ACHN (cell line): ENCODE measurements at regions not wholly inside any gene's neighbourhood (a gene's known extent, or its start where the extent isn't known, plus 50 kb on each side); places are given as distances from the start of the nearest gene placed in this dataset.
A peak's percentile ranks its signal among the peaks of the same experiment; 100 is the strongest.

Experiments
- DNase-seq: peaks from one replicate; pipeline ENCODE4 v3.0.0-alpha.2; 2015
- in situ Hi-C: cut with HindIII; loops from 2 replicates; pipeline ENCODE4 v1.10.0; 2017; ENCODE audit warnings: low sequenced_read_pairs, low pct_ligation_motif_present, low pct_unique_long_range_greater_than_20kb

DNA sequence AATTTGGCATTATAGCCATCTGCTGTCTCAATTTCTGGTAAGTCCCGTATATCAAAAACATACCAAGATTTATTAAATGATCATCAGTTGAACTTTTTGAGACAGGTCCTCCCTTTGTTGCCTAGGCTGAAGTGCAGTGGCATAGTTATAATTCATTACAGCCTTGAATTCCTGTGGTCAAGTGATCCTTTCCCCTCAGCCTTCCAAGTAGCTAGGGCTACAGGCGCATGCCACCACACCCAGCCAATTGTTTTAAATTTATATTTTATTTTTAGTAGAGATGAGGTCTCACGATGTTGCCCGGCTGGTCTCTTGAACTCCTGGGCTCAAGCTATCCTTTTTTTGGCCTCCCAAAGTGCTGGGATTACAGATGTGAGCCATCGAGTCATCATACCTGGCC lies 418.9 kb downstream of the ARHGEF28 start:
- in situ Hi-C loops, result no loop called here
- DNase-seq, result no peak

GRCh38 chr5:74042959-74043358 lies 417.0 kb downstream of the ARHGEF28 start:
- in situ Hi-C loops, result no loop called here

GRCh38 chr5:74042559-74042958 lies 416.6 kb downstream of the ARHGEF28 start:
- in situ Hi-C loops, result no loop called here
- DNase-seq, result no peak

More at GRCh38 chr5:74042959-74043358, 417.0 kb downstream of the ARHGEF28 start:
- peak; percentile 78 for DNase-seq

- in situ Hi-C loops, result no loop called here
- DNase-seq, result no peak
Measured at GRCh38 chr5:74041913-74042312, 415.9 kb downstream of the ARHGEF28 start.

DNA sequence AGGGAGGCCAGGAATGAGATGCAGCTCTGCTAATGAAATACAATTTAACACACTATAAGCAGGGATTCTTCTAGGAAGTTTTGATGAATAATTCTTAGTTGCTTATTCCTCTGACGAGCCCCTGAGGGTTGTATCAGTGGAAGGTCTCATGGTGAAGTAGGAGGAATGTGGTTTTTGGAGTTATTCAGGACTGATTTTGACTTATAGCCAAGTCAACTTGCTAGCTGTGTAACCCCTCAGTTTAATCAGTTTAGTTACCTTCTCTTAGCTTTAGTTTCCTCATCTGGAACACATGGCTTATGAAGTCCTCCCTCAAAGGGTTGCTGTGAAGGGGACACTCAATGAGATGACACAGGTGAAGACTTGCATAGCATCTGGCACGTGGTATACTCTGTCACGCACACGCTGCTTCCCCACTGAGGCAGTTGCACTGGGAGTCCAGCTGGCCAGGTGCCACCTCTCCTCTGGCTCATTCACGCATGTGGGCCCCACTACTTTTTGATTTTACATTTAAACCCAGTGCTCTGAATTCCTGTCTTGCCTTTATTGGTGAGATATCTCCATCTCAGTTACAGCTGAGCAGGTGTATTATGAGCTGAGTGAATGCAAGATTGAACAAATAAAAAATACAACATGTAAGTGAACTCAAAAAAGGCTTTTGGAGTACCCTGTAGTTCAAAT lies 415.0 kb downstream of the ARHGEF28 start:
- in situ Hi-C loops, result no loop called here
- no peak for DNase-seq

DNA sequence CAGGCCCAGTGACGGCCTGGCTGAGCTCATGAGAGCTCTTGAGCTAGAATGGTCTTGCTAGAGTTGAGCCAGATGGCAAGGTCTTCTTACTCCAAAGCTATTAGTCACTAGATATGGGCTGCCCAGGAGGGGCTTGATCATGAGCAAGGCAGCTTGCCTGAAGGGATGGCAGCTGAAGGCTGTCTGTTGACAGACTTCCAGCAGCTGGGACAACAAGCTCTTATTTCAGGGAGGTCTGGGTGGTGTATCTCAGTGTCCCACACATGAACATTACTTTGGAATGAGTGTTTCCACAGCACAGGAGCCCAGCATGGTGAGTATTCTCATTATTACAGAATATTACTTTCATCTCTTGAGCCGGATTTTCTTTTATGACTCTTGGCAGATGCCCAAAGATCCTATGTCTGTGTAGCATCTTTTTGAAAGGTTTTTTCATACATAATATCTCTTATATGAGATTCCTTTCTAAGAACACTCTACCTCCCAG lies 414.1 kb downstream of the ARHGEF28 start:
- in situ Hi-C loops, result no loop called here

DNA sequence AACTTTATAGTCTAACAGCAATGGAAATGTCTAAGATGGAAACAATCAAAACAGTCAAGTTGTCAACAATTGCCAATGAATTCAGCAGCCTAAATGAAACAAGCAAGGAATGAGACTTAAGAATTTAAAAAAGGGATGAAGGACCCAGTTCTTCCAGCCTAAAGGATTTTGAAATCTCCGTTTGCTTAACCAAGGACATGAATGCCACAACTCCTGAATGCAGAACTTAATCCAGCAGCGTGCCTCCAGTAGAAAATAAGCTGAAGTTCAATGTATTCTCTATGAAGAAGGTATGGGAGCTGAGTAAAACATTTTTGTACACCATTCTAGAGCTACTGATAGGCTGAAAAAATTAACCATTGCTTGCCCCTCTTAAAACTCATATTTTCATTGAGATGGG lies 411.3 kb downstream of the ARHGEF28 start:
- no peak for DNase-seq
- in situ Hi-C loops, result no loop called here

More for the DNA sequence above, 414.1 kb downstream of the ARHGEF28 start:
- no peak for DNase-seq

- peak; percentile 67 for DNase-seq
- in situ Hi-C loops, result no loop called here
Measured at GRCh38 chr5:74035521-74035937, 409.5 kb downstream of the ARHGEF28 start.

DNA sequence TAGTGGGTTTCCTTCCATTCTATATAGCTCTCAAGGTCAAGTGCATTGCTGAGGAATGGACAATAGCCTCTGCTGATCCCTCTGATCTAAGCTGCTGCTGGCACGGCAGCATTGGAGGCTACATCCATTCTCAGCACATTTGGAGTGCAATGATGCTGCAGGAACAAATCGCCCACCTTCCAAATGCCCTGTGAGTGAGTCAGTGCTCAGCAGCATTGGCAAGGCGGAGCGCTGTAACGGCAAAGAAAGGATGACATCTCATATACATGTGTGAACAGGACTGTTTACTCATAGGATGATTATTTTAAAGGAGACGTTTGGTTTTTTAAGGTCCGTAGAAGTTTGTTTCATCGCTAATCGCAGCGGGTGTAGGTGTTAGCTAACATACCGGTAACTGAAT lies 408.7 kb downstream of the ARHGEF28 start:
- DNase-seq, result peak; percentile 78
- in situ Hi-C loops, result no loop called here

GRCh38 chr5:74032617-74033016 lies 406.6 kb downstream of the ARHGEF28 start:
- in situ Hi-C loops, result no loop called here
- no peak for DNase-seq

- in situ Hi-C loops, result no loop called here
- no peak for DNase-seq
Measured at GRCh38 chr5:74031536-74031935, 405.5 kb downstream of the ARHGEF28 start.

DNA sequence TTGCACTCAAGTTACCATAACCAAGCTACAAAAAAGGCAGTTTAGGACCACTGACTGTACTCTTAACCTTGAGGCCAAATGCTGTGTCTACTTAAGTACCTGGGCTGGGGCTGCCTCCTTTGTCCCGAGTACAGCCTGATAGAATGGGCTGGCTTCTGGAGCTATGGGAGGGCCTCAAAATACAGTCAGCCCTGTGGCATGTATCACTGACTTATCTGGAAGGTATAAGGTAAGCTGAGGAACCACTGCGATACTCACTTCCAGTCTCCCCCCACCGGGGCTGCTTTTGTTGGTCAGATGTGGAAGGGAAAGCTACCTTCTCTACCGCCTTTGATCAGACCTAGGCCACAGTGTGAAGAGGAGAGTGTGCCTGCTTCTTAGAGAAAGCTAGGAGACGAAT lies 404.8 kb downstream of the ARHGEF28 start:
- in situ Hi-C loops, result no loop called here

DNA sequence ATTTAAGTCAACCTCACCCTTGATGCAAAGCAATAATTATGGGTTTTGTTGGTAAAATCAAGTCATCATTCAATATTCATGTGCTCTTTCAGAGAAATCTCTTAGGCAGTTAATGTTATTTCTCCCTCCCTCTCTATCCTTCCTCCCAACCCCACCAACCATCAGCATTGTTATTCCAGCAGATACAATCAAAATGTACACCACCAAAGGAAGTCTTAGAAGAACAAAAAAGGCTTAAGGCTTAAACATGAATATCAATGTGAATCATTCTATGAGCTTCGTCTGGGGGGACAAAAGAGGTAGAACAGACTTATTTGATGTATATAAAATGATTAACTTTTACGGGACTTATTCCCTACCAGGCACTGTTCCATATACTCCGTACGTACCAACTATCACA lies 404.4 kb downstream of the ARHGEF28 start:
- DNase-seq, result no peak
- in situ Hi-C loops, result no loop called here

More for the DNA sequence above, 404.8 kb downstream of the ARHGEF28 start:
- no peak for DNase-seq

GRCh38 chr5:74028976-74029375 lies 403.0 kb downstream of the ARHGEF28 start:
- in situ Hi-C loops, result no loop called here
- no peak for DNase-seq

DNA sequence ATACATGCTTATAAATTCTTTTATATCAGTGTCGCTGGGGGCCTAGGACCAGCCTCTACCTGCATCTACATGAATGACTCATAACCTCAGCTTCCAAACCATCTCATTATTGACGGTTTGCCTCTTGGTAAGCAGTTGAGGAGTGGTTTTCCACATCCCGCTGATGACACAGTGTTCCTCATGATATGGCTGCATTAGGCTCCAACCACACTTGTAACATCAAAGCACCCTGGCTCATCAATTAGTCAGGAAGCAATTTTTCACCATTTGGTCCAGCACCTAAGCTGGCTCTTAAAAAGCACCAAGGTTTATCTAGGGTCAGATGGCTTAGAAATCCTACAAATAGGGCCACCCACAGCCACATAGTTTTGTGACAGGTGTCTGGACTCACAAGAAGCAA lies 402.4 kb downstream of the ARHGEF28 start:
- in situ Hi-C loops, result no loop called here
- no peak for DNase-seq

GRCh38 chr5:74027732-74028338 lies 401.8 kb downstream of the ARHGEF28 start:
- no peak for DNase-seq
- in situ Hi-C loops, result no loop called here

GRCh38 chr5:74026310-74026709 lies 400.3 kb downstream of the ARHGEF28 start:
- in situ Hi-C loops, result no loop called here
- DNase-seq, result no peak

DNA sequence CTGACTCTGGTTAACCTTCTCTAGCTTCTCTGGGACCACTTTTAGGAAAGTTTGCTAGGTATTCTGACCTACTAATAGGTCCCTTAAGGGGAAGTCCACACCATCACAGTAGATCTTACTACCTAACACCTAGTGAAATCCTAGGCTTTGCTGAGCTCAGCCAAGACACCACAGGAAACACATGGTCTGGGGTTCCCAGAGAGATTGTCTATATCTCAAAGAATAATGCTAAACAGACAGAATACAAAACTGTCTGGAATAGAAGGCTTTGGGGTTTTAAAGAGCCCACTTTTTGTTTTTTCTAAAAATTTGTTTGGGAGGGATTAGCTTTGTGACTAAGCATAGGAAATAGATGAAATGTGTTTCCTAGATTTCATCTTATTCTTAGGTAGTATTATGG lies 395.1 kb downstream of the ARHGEF28 start:
- DNase-seq, result no peak
- in situ Hi-C loops, result no loop called here

DNA sequence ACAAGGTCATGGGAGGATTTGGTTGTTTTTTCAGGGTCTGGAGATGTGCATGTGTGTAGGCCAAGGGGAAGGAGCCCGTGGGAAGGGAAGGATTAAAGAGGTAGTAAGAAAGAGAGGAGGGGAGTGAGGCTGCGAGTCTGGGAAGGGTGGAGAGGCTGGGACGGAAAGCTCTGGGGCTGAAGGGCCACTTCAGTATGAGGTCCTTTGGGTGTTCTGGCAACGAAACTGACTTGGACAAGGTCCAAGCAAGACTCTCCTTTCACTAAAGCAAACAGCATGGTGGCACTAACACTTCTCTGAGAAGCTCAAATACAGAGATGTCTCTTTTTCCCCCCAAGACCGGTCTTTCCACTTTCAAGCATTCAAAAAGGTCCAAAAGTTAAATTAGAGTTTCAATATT lies 394.5 kb downstream of the ARHGEF28 start:
- in situ Hi-C loops, result no loop called here
- DNase-seq, result no peak

DNA sequence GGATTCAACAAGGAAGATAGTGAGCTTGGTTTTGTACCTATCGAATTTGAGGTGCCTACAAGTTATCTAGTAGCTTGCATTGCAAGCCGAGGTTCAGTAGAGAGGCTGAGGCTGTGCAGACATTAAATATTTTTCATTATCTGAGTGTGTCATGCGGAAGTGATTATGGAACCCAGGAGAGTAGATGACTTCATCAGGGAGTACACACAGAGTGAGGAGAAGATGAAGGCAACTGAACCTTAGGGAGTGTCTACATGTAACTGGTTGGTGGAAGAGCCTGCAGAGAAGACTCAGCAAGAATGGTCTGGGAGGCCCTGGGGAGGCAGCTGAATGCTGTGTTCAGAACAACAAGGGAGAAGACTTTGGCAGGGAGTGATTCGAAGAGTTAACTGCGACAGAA lies 393.9 kb downstream of the ARHGEF28 start:
- no peak for DNase-seq
- in situ Hi-C loops, result no loop called here
